ENCODE measurements at regions not wholly inside any gene's neighbourhood (a gene's known extent, or its start where the extent isn't known, plus 50 kb on each side); places are given as distances from the start of the nearest gene placed in this dataset.

DNA sequence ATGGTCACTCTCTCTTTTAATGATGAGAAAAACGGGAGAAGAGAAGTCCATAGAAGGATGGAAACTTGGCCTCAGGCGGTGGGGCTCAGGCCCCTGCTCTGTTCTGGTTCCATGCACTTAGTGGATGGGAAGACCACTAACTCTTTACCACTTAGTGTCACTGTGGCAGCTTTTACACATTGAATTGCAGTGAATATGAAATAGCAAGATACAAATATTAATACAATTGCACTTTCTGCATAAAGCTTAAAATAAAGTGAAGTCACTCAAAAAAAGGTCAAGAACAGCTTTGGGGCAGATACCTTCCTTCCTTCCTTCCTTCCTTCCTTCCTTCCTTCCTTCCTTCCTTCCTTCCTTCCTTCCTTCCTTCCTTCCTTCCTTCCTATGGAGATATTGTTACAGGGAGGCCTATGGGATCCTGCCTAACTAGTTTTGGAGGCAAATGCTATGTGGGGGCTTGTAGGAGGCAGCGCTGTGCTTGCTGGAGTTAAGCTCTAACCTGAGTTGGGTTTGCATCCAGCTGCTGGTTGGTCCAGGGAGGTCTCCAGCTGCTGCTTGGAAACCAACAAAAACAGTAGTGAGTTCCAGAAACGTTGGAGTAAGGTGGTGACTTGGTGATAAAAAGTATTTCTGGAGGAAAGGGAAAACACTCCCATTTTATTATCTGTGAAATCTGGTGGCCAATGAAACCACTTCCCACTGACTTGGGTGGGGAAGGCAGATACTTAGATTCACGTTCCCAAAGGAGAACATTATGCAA is 62.3 kb upstream of the NKX2-2 start:
- no peak for DNase-seq

DNA sequence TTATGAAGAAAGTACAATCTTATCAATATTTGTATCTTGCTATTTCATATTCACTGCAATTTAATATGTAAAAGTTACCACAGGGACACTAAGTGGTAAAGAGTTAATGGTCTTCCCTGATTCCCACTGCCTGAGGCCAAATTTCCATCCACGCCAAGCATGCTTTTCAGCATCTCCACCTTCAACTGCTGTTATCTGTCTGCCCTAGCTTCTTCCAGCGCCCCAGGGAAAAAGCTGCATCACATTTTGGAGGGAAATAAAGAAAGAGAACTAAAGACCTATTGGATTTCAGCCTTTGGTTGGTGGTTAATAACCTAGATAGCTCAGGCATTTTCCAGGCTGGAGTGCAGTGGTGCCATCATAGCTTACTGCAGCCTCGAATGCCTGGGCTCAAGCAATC is 61.3 kb upstream of the NKX2-2 start:
- no peak for DNase-seq

DNA sequence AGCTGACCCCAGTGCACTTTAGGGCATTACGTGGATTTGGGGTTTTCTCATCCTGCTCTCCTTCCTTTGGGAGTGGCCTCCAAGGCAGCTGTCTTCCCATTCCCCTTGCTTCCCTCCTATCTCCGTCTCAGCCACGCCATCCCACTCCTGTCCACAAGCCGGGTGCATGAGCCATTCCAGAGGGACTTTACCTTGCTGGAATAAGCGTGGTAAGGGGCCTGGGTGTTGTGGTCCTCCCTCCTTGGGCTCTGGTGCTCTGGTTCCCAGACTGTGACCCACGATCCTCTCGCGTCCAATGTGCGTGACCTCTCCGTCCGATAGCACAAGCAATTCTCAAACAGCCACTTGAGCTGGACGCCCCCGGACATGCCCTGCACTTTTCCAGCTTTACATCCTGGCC is 60.6 kb upstream of the NKX2-2 start:
- no peak for DNase-seq

DNA sequence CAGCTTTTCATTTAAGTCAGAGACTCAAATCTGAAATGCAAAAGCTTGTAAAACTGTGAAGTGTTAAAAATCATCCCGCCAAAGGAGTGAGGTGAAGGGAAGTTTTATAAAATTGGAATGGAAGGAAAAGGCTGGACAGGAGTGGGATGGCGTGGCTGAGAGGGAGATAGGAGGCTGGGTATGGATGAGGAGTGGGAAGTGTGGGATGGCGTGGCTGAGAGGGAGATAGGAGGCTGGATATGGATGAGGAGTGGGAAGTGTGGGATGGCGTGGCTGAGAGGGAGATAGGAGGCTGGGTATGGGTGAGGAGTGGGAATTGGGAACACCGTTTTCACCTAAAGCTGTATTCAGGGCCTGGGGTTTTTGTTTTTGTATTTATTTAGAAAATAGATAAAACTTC is 59.4 kb upstream of the NKX2-2 start:
- no peak for DNase-seq

DNA sequence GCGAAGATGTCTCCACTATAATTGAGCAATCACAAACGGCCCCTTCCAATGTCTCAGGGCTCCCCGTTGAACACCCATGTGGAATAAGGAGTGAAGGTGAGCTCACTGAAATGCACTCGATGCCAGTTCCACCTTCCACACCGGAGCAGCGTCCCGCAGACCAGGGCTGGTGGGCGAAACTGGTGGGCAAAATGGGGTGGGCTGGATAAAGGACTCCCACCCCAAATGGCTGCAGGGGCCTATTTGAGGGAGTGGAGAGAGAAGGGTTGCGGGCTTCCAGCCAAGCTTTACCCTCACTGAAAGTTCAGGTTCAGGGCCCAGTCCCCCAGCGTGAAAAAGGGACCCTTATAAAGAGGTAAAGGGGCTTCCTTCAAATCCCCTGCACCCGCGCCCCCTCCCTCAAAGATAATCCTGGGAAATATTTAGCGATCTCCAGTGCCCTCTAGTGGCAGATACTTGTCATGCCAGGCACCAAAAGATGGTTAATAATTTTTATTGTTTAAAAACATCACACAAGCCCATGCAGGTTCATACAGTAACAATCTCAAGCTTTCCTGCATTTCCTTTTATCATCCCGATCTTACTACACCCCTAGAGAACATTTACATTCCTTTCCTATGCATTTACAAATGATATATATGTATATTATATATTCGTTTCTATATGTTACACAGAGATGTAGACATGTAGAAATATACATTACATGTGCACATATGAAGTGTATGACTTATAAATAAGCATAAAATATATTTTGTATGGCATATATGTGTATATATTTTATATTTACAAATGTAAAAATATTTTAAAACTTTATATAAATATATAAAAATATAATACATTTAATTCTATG is 58.2 kb upstream of the NKX2-2 start:
- DNase-seq, result no peak

- no peak for DNase-seq
Measured at GRCh38 chr20:21570285-21570992, 56.6 kb upstream of the NKX2-2 start.

DNA sequence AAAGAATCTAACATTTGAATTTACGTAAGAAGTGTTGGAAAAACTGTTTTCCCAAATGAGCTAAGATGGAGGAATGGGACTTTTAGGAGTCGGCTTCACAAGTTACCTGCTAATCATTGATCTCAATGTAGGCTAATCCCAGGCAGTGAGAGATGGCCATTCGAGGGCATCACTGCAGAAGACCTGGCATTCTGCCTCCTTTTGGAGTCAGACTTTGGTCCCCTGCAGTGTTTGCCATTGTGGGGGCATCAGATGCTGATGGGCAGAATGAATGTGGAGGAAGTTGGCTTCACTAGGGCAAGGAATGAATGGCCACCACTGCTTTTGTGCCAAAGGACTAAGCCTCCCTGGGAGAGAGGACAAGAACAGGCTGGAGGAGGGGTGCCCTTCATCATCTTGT is 55.7 kb upstream of the NKX2-2 start:
- DNase-seq, result no peak

DNA sequence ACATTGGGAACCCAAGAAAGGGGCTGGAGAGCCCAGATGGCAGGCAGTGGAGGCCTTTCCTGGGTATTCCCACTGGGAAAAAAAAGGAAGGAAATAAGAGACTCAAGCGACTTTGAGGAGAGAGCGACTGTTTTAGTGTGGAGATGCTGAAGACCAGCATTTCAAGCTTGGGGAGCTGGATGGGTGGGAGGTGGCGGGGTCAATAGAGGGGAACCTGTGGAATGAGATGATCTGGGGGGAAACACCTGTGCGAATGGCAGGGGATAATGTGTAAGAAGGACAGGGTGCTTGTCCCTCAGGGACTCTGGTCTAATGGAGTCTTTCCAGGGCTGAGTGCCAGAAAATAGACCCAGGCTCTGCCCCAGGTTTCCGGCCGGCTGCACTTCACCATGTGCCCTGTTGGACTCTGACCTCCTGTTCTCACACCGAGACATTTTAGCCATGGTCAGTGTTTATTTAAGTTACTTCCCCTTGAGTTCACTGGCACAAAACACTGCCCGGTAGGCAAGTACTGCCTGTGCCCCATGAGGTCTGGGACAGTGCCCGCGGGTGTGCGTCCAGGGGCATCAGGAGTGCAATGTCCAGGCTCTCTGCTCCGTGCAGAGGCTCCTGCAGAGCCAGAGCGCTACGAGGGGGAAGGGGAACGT is 50.4 kb upstream of the NKX2-2 start:
- no peak for DNase-seq

Measured in GOT3 (cell line).